Transverse colon (tissue), 3 donors: ENCODE measurements at regions not wholly inside any gene's neighbourhood (a gene's known extent, or its start where the extent isn't known, plus 50 kb on each side); places are given as distances from the start of the nearest gene placed in this dataset.

ENCODE experiments used
- CTCF ChIP-seq, 5 experiments: fragments of 200-600 bp in 3 of 5; fragments of 450-650 bp in 2 of 5; sonication (generic) in 3 of 5; IDR thresholded peaks; 1 replicate in 2 of 5; 2 replicates in 3 of 5; pipeline ENCODE4 v1.5.1; 2016 to 2017; ENCODE audit warnings: antibody characterized with exemption in 5 of 5, inconsistent platforms in 3 of 5, mild to moderate bottlenecking in 2 of 5, moderate library complexity in 1 of 5
- EP300 ChIP-seq: sonication (generic); formaldehyde crosslinking; IDR thresholded peaks from one replicate; pipeline ENCODE4 v1.6.1; 2017; ENCODE audit warnings: antibody characterized with exemption, low read depth

GRCh38 chr6:170062915-170063241 is 228.0 kb downstream of the DLL1 start:
- TF ChIP-seq CTCF (IDR thresholded peaks at IDR 0.05) = no peak
- TF ChIP-seq EP300 = no peak
